Activated B cell treated with CpG ODN at 0.5 μM for 24 hours (primary cell): ENCODE measurements at regions not wholly inside any gene's neighbourhood (a gene's known extent, or its start where the extent isn't known, plus 50 kb on each side); places are given as distances from the start of the nearest gene placed in this dataset.

Source experiments
- ATAC-seq: fragments of 200-7000 bp; cut with Tn5 transposase; one replicate; pipeline ENCODE4 v1.10.0; 2021; ENCODE audit warnings: low read depth, mild to moderate bottlenecking, moderate library complexity
- CTCF ChIA-PET: fragments of 350-600 bp; sonication (Branson Sonifier 250); formaldehyde crosslinking; loops from one replicate; lab custom pipeline; 2021; ENCODE audit warnings: antibody characterized with exemption; lab: Charles Lee
- POLR2A ChIA-PET: fragments of 350-600 bp; sonication (Branson Sonifier 250); formaldehyde crosslinking; loops from one replicate; lab custom pipeline; 2021; ENCODE audit warnings: antibody characterized with exemption; lab: Charles Lee
- DNase-seq: peaks from one replicate; pipeline ENCODE4 v3.0.0; 2022
- H3K27ac Mint-ChIP-seq: one replicate; pipeline ENCODE4 v1.8.0; 2020; ENCODE audit warnings: mixed read lengths
- H3K27me3 Mint-ChIP-seq: one replicate; pipeline ENCODE4 v1.8.0; 2021; ENCODE audit warnings: mixed read lengths
- H3K36me3 Mint-ChIP-seq: one replicate; pipeline ENCODE4 v1.8.0; 2021; ENCODE audit warnings: low read depth, mixed read lengths
- H3K4me1 Mint-ChIP-seq: one replicate; pipeline ENCODE4 v1.8.0; 2021; ENCODE audit warnings: mixed read lengths
- H3K4me3 Mint-ChIP-seq: one replicate; pipeline ENCODE4 v1.8.0; 2020; ENCODE audit warnings: mild to moderate bottlenecking, mixed read lengths
- H3K9me3 Mint-ChIP-seq: one replicate; pipeline ENCODE4 v1.8.0; 2020; ENCODE audit warnings: mixed read lengths
- CTCF ChIP-seq: fragments of 200-600 bp; IDR thresholded peaks from one replicate; pipeline ENCODE4 v1.8.0; 2022; ENCODE audit warnings: antibody characterized with exemption, mild to moderate bottlenecking
- intact Hi-C: fragments of 100-400 bp; cut with micrococcal nuclease; formaldehyde crosslinking; loops from one replicate; pipeline ENCODE4 v1.15.1; 2024

GRCh38 chrX:150282953-150283352 lies 80.2 kb upstream of the MAMLD1 start:
- no peaks in the 10 kb centered on the region for H3K36me3 Mint-ChIP-seq
- H3K9me3 Mint-ChIP-seq, result no peaks in the 10 kb centered on the region
- no peak for ATAC-seq
- no peak for DNase-seq
- TF ChIP-seq CTCF, result no peak
- H3K4me3 Mint-ChIP-seq, result no peak overlapping the region
- ChIA-PET CTCF (no interaction called here), POLR2A (no interaction called here)
- peaks cover 3% of the 10 kb centered on the region for H3K27me3 Mint-ChIP-seq
- H3K27ac Mint-ChIP-seq, result no peak overlapping the region
- intact Hi-C loops, result no loop called here
- H3K4me1 Mint-ChIP-seq, result no peaks in the 10 kb centered on the region

- DNase-seq (no peak), ATAC-seq (no peak)
- Mint-ChIP-seq H3K4me3 (no peak overlapping the region), H3K9me3 (no peaks in the 10 kb centered on the region), H3K27ac (no peak overlapping the region), H3K36me3 (no peaks in the 10 kb centered on the region), H3K27me3 (no peaks in the 10 kb centered on the region), H3K4me1 (no peaks in the 10 kb centered on the region)
- intact Hi-C loops, result no loop called here
- no peak for TF ChIP-seq CTCF
- ChIA-PET POLR2A (no interaction called here), CTCF (no interaction called here)
Measured at GRCh38 chrX:150291014-150291413, 72.1 kb upstream of the MAMLD1 start.

- H3K4me3 Mint-ChIP-seq, result no peak overlapping the region
- ATAC-seq (no peak), DNase-seq (no peak)
- H3K27ac Mint-ChIP-seq, result no peak overlapping the region
- intact Hi-C loops, result no loop called here
- H3K27me3 Mint-ChIP-seq, result no peaks in the 10 kb centered on the region
- H3K9me3 Mint-ChIP-seq, result no peaks in the 10 kb centered on the region
- POLR2A ChIA-PET, result no interaction called here
- CTCF ChIA-PET, result no interaction called here
- H3K36me3 Mint-ChIP-seq, result no peaks in the 10 kb centered on the region
- H3K4me1 Mint-ChIP-seq, result no peaks in the 10 kb centered on the region
- TF ChIP-seq CTCF, result no peak
Measured at GRCh38 chrX:150293311-150294013, 69.7 kb upstream of the MAMLD1 start.

GRCh38 chrX:150298841-150299551 lies 64.1 kb upstream of the MAMLD1 start:
- Mint-ChIP-seq H3K4me1 (no peaks in the 10 kb centered on the region), H3K9me3 (no peaks in the 10 kb centered on the region), H3K36me3 (no peaks in the 10 kb centered on the region), H3K27ac (no peak overlapping the region), H3K27me3 (no peaks in the 10 kb centered on the region), H3K4me3 (no peak overlapping the region)
- no peak for TF ChIP-seq CTCF
- ATAC-seq (no peak), DNase-seq (no peak)
- CTCF ChIA-PET, result no interaction called here
- POLR2A ChIA-PET, result no interaction called here
- intact Hi-C loops, result no loop called here

GRCh38 chrX:150299579-150299978 lies 63.5 kb upstream of the MAMLD1 start:
- POLR2A ChIA-PET, result no interaction called here
- ATAC-seq (no peak), DNase-seq (no peak)
- H3K9me3 Mint-ChIP-seq, result no peaks in the 10 kb centered on the region
- H3K27me3 Mint-ChIP-seq, result no peaks in the 10 kb centered on the region
- H3K27ac Mint-ChIP-seq, result no peak overlapping the region
- TF ChIP-seq CTCF, result no peak
- H3K4me1 Mint-ChIP-seq, result no peaks in the 10 kb centered on the region
- CTCF ChIA-PET, result no interaction called here
- H3K4me3 Mint-ChIP-seq, result no peak overlapping the region
- no peaks in the 10 kb centered on the region for H3K36me3 Mint-ChIP-seq
- intact Hi-C loops, result no loop called here
